Uterus (tissue), 3 donors: ENCODE measurements at regions not wholly inside any gene's neighbourhood (a gene's known extent, or its start where the extent isn't known, plus 50 kb on each side); places are given as distances from the start of the nearest gene placed in this dataset.

Experiments
- DNase-seq, 2 donors: peaks; one replicate each; pipeline ENCODE4 v3.0.0-alpha.2; 2019 to 2020
- H3K27ac ChIP-seq, 2 donors: fragments of 200-600 bp; sonication (generic); 1 replicate in 1 of 2; 2 replicates in 1 of 2; pipeline ENCODE4 v1.5.1; 2016 to 2018
- H3K27me3 ChIP-seq, 2 donors: fragments of 200-600 bp; sonication (generic); one replicate each; pipeline ENCODE4 v1.5.1; 2018 to 2019; ENCODE audit warnings: control low read depth in 1 of 2
- H3K36me3 ChIP-seq, 2 donors: fragments of 200-600 bp; sonication (generic); one replicate each; pipeline ENCODE4 v1.5.1; 2019; ENCODE audit warnings: control low read depth in 1 of 2
- H3K4me1 ChIP-seq, 2 donors: fragments of 200-600 bp; sonication (generic); one replicate each; pipeline ENCODE4 v1.5.1; 2018 to 2019; ENCODE audit warnings: control low read depth in 1 of 2
- H3K4me3 ChIP-seq, 2 donors: fragments of 200-600 bp; sonication (generic); 1 replicate in 1 of 2; 2 replicates in 1 of 2; pipeline ENCODE4 v1.5.1; 2018 to 2019; ENCODE audit warnings: mild to moderate bottlenecking in 1 of 2
- H3K9me3 ChIP-seq, 2 donors: fragments of 200-600 bp; sonication (generic); one replicate each; pipeline ENCODE4 v1.5.1; 2019; ENCODE audit warnings: control low read depth in 1 of 2
- CTCF ChIP-seq, 4 experiments: fragments of 200-600 bp in 2 of 4; fragments of 450-650 bp in 2 of 4; sonication (generic) in 2 of 4; IDR thresholded peaks; one replicate each; pipeline ENCODE4 v1.5.1; 2016 to 2019; ENCODE audit warnings: antibody characterized with exemption in 4 of 4, mild to moderate bottlenecking in 2 of 4, moderate library complexity in 1 of 4
- POLR2A ChIP-seq, 2 donors: fragments of 450-650 bp; IDR thresholded peaks; one replicate each; pipeline ENCODE4 v1.6.1; 2016; ENCODE audit warnings: antibody characterized with exemption in 2 of 2, mild to moderate bottlenecking in 1 of 2, moderate library complexity in 1 of 2
- intact Hi-C: fragments of 100-400 bp; cut with DNase I; formaldehyde crosslinking; loops from one replicate; pipeline ENCODE4 v1.15.1; 2023; ENCODE audit warnings: low total_unique reads
- donor health status: DM: yes; HTN: yes; CAD: no.

GRCh38 chrX:110989869-110990268 is 106.1 kb upstream of the PAK3 start:
- peaks cover 0 to 5% of the 10 kb centered on the region in 2 donors for H3K27me3 ChIP-seq
- TF ChIP-seq CTCF (IDR thresholded peaks at IDR 0.05) (no peak), POLR2A (IDR thresholded peaks at IDR 0.05) (no peak)
- no peaks in the 10 kb centered on the region for H3K9me3 ChIP-seq
- no peak overlapping the region for H3K27ac ChIP-seq
- no peaks in the 10 kb centered on the region for H3K36me3 ChIP-seq
- no peak overlapping the region for H3K4me3 ChIP-seq
- intact Hi-C loops = no loop called here
- no peaks in the 10 kb centered on the region for H3K4me1 ChIP-seq
- no peak for DNase-seq

GRCh38 chrX:110989447-110989846 is 106.5 kb upstream of the PAK3 start:
- Histone ChIP-seq H3K9me3 (no peaks in the 10 kb centered on the region), H3K4me1 (no peaks in the 10 kb centered on the region), H3K27ac (no peak overlapping the region), H3K36me3 (no peaks in the 10 kb centered on the region), H3K4me3 (no peak overlapping the region), H3K27me3 (peaks cover 0 to 5% of the 10 kb centered on the region in 2 donors)
- TF ChIP-seq CTCF (IDR thresholded peaks at IDR 0.05) (no peak), POLR2A (IDR thresholded peaks at IDR 0.05) (no peak)
- DNase-seq = no peak
- intact Hi-C loops = no loop called here

GRCh38 chrX:110987292-110987691 is 108.7 kb upstream of the PAK3 start:
- TF ChIP-seq POLR2A (IDR thresholded peaks at IDR 0.05) (no peak), CTCF (IDR thresholded peaks at IDR 0.05) (no peak)
- no peaks in the 10 kb centered on the region for H3K9me3 ChIP-seq
- peaks cover 0 to 10% of the 10 kb centered on the region in 2 donors for H3K27me3 ChIP-seq
- H3K27ac ChIP-seq = no peak overlapping the region
- intact Hi-C loops = no loop called here
- no peaks in the 10 kb centered on the region for H3K4me1 ChIP-seq
- DNase-seq = no peak
- H3K36me3 ChIP-seq = no peaks in the 10 kb centered on the region
- H3K4me3 ChIP-seq = no peak overlapping the region

GRCh38 chrX:110985470-110985869 is 110.5 kb upstream of the PAK3 start:
- Histone ChIP-seq H3K27me3 (peaks cover 0 to 10% of the 10 kb centered on the region in 2 donors), H3K27ac (no peak overlapping the region), H3K4me3 (no peak overlapping the region), H3K4me1 (no peaks in the 10 kb centered on the region), H3K9me3 (no peaks in the 10 kb centered on the region), H3K36me3 (no peaks in the 10 kb centered on the region)
- TF ChIP-seq POLR2A (IDR thresholded peaks at IDR 0.05) (no peak), CTCF (IDR thresholded peaks at IDR 0.05) (no peak)
- no peak for DNase-seq
- intact Hi-C loops = no loop called here

GRCh38 chrX:110983024-110983423 is 113.0 kb upstream of the PAK3 start:
- H3K4me3 ChIP-seq = no peak overlapping the region
- H3K4me1 ChIP-seq = no peaks in the 10 kb centered on the region
- DNase-seq = no peak
- H3K27ac ChIP-seq = no peak overlapping the region
- TF ChIP-seq CTCF (IDR thresholded peaks at IDR 0.05) = no peak
- TF ChIP-seq POLR2A (IDR thresholded peaks at IDR 0.05) = no peak
- no peaks in the 10 kb centered on the region for H3K36me3 ChIP-seq
- intact Hi-C loops = no loop called here
- H3K9me3 ChIP-seq = no peaks in the 10 kb centered on the region
- peaks cover 0 to 10% of the 10 kb centered on the region in 2 donors for H3K27me3 ChIP-seq
